DMS53 (cell line): ENCODE measurements at regions not wholly inside any gene's neighbourhood (a gene's known extent, or its start where the extent isn't known, plus 50 kb on each side); places are given as distances from the start of the nearest gene placed in this dataset.

ENCODE experiments used
- DNase-seq: peaks from one replicate; lab custom pipeline; 2025; lab: John Stamatoyannopoulos, UW

- no peak for DNase-seq
Observed at GRCh38 chr13:23983671-23984070, 86.4 kb upstream of the C1QTNF9B start.

- no peak for DNase-seq
Observed at GRCh38 chr13:23984546-23984945, 87.2 kb upstream of the C1QTNF9B start.

DNA sequence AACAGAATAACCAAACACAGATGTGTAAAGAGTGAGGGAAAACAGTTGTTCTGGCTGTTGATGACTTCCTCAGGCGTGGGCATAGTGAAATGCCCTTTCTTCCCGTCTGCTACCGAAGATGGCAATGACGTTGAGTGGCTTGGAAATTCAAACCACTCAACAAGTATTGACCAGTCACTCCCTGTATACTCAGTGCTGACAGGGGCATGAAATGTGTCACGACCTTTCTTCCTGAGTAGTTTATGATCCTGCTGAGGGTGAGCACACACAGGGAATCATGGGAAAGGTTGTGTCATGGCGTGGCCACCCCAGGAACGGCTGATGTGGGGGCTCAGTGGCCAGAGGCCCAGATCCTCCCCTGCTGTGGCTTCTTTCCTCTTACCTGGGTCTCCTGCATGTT is 87.8 kb upstream of the C1QTNF9B start:
- no peak for DNase-seq

DNA sequence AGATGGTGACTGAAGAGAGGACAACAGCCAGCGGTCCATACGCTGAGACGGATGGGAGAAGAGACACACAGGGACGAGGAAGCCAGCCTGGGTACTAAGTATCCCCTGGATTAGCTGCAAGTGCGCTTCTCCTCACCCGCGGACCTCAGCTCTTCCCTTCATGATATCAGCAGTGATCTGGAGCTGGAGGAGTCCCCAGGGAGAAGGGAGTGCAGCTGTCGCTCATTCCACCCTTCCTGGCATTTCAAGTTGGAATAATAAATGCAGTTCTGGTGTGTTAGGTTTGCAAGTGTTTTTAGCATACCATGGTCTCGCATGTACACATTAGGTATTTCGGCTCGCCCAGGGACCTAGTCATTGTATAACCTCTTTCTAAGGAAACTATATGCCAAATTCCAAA is 88.5 kb upstream of the C1QTNF9B start:
- DNase-seq, result no peak

DNA sequence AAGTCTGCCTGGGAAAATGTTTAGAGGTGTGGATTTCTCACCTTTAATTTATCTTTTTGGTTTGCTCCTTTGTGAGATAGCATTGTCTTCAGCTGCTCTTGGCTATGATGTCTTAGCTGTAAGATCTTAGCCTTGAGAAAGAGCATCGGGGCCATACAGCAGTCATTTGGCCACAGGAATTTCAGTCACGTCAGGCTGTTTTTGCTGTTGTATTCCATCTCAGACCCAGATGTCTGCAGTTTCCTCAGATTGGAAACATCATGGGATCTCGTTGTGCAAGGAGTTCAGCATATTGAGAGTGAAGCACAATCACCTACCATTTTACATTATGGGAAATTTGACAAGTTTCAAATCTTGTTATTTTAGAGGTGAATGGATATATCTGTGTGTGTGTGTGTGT is 89.3 kb upstream of the C1QTNF9B start:
- no peak for DNase-seq

DNA sequence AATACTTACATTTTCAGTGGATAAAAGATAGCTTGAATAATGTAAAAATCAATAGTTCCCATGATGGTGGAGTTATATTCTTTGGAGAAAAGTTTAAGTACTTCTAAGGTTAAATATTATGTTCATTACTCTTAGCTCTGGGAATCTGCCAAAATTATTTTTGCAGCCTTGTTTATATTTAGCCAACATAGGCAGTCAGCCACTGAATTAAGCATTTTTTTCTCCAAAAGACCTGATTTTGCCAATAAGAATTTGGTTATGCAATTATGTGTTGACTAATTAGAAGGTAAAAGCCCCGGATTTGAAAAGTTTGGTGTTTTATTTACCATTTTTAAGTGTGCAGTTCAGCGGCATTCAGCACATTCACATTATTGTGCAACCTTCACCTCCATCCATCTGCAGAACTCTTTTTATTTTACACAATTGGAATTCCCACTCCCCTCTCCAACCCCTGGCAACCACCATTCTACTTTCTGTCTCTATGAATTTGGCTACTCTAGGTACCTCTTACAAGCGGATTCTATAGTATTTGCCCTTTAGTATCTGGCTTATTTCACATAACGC is 90.1 kb upstream of the C1QTNF9B start:
- no peak for DNase-seq

GRCh38 chr13:23988546-23989122 is 91.3 kb upstream of the C1QTNF9B start:
- no peak for DNase-seq

GRCh38 chr13:23990455-23990854 is 93.2 kb upstream of the C1QTNF9B start:
- DNase-seq, result no peak

DNA sequence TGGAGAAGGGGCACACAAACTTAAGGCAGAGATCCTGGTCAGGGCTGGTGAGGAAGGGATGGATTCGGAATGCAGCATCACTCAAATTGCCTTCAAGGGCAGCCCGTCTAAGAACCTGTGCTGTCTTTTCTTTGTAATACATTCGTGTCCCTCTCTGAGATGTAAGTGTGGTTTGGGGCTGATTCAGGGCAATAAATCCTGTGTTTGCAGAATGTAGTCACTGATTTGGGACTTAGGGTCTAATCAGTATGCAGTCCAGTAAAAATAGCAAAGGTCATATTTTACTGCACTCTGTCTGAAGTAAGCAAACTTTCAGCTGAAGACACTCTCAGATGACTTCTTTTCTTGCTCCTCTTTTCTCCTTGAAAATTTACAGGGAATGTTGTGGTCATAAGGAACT is 93.8 kb upstream of the C1QTNF9B start:
- no peak for DNase-seq

- DNase-seq, result no peak
Observed at GRCh38 chr13:23992781-23993679, 95.7 kb upstream of the C1QTNF9B start.

GRCh38 chr13:23993680-23993985 is 96.3 kb upstream of the C1QTNF9B start:
- no peak for DNase-seq

DNA sequence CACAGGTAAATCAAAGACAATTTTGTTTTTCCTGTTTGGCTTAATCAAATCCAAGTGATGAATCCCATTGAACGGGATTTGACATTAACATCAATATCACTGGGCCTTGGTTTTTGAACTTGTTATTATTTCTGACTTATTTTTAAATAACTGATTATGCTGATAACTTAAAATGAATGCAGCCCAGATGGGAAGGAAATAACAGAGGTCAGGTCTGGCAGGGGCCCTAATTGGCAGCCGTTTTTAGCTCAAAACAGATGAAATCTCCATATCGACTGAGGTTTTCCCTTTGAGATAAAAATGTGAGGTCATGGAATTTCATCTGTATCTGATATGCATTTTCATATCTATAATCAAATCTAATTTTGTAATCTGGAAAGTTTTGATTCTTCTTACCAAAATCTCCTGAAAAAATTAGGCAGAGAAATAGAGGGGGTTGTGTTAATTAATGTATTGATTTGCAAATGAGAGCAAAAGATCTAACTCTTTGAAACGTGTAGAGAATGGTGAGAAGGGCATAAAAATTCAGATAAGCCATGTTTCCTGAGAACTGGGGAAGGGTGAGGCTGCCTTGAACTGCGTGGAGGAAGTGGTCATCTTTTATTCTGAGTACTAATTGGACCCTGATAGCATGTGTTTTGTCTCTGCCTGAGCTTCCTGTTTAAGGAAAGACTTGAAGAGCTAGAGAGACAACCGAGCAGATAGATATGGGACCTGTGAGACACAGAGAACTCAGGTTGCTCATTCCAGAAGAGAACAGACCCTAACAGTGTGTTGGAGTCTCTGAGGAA is 98.2 kb upstream of the C1QTNF9B start:
- DNase-seq, result no peak

GRCh38 chr13:23996456-23996855 is 99.2 kb upstream of the C1QTNF9B start:
- no peak for DNase-seq

- no peak for DNase-seq
Observed at GRCh38 chr13:23999424-23999823, 102.1 kb upstream of the C1QTNF9B start.

GRCh38 chr13:24002206-24002815 is 105.0 kb upstream of the C1QTNF9B start:
- DNase-seq, result no peak

DNA sequence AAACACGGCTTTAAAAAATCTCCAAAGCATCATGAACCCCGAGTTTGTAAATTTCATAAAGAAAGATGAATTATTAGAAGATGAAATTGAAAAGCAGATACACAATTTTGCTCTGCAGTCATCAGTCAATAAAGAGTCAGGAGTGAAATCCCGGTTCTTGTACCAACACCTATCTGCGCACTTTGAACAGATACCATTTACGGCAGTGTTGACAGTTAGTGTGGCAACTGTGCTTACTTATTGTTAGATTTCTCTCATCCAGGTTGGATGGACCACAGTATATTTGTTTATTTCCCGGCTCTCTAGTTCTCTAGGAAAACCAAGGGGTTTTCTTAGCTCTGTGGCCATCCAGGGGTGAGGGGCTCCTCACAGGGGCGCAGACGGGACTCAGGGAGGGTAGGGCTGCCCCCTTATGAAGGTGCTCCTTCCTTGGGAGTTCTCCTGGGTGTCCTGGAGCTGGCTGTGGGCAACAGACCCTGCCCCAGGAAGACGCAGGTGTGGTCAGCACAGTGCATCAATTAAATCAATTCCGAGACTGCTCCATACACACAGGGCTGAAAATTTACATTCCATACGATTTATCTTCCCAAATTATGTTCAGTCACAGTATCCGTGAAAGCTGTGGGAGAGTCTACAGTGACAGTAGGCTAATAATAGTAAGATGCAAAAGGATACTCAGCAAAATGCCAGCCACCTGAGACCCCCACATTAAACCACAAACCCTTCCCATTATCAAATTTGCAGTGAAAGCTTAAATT is 107.0 kb upstream of the C1QTNF9B start:
- no peak for DNase-seq

- DNase-seq, result no peak
Observed at GRCh38 chr13:24004971-24005370, 107.7 kb upstream of the C1QTNF9B start.

- DNase-seq, result peak; percentile 69
Observed at GRCh38 chr13:24005755-24006281, 108.5 kb upstream of the C1QTNF9B start.

DNA sequence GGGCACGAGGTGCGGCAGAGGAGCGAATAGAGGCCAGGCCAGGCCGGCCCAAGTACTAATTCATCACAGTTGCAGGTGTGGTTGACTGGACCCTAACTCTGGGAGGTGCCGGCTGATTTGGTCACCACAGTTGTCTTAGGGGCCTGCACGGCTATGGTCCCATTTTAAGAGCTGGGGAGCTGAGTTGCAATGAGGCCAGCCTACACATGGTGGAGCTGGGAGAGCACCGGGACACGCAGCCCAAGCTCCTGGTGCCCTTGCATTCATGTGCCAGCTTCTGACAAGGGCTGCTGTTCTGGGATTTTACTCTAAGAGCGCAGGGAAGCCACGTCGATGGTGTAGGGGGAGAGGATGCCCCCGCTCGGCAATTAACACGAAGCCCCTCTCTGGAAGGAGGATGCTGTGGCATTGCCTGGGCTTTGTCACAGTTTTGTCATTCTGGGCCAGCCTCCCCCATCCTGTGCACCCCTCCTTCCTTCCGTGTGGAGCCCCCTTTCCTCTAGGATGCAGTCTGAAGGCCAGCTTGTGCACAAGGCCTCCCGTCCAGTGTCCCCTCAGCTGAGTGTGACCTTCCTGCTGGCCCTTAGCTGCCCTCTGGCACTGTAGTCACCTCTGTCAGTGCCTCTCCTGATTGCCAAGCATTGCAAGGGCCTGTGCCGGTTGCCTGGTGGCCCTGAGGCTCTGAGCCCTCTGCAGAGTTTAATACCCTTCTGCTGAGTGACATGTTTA is 109.4 kb upstream of the C1QTNF9B start:
- no peak for DNase-seq

DNA sequence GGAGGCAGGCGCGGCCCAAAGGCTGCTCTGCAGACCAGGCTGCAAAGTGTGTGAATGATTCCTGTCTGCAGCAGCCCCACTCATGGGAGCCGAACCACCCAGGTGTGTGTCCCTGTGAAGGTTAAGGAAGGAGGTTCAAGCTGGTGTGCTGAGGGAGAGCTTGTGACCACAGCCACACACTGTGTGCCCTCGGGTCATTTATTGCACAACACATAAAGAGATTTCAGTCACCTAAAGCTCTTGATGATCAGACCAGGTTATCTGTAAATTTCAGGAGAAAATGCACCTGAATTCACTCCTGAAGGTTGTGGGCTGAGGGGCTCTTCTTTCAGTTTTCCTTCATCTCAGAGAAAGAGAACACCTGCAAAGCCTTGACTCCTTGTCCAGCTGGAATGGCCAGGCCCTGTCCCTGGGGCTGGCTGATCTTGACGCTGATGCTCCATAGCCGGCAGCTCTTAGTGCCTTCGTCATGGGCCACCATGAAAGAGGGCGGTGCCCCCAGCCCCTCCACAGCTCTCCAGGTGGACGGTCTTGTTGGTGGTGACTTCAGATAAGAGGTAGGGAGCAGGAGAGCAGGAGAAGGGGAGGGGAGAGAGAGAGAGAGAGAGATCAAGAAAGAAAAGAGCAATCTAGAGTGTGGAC is 110.8 kb upstream of the C1QTNF9B start:
- no peak for DNase-seq
